ENCODE measurements at regions not wholly inside any gene's neighbourhood (a gene's known extent, or its start where the extent isn't known, plus 50 kb on each side); places are given as distances from the start of the nearest gene placed in this dataset.

- Histone ChIP-seq H3K9me3 (ENCODE audit: control insufficient read depth, low read length) (no peaks in the 10 kb centered on the region), H3K4me1 (ENCODE audit: control insufficient read depth, insufficient read depth, low read length) (peaks cover 17% of the 10 kb centered on the region), H3K36me3 (ENCODE audit: control insufficient read depth, insufficient read depth, low read length, severe bottlenecking) (no peaks in the 10 kb centered on the region), H3K27me3 (replicated peaks; ENCODE audit: control insufficient read depth, insufficient read depth, low read length) (no peaks in the 10 kb centered on the region), H3K9ac (ENCODE audit: low read length) (no peak overlapping the region), H3K4me3 (ENCODE audit: low read length) (no peak overlapping the region)
- no peak for DNase-seq (ENCODE audit: low read depth)
Measured at GRCh38 chr4:31089815-31090214, 369.6 kb downstream of the PCDH7 start.

GRCh38 chr4:31094474-31094873 is 374.3 kb downstream of the PCDH7 start:
- Histone ChIP-seq H3K36me3 (ENCODE audit: control insufficient read depth, insufficient read depth, low read length, severe bottlenecking) (no peaks in the 10 kb centered on the region), H3K4me3 (ENCODE audit: low read length) (no peak overlapping the region), H3K9me3 (ENCODE audit: control insufficient read depth, low read length) (no peaks in the 10 kb centered on the region), H3K9ac (ENCODE audit: low read length) (no peak overlapping the region), H3K27me3 (replicated peaks; ENCODE audit: control insufficient read depth, insufficient read depth, low read length) (no peaks in the 10 kb centered on the region), H3K4me1 (ENCODE audit: control insufficient read depth, insufficient read depth, low read length) (peaks cover 6% of the 10 kb centered on the region)
- no peak for DNase-seq (ENCODE audit: low read depth)

DNA sequence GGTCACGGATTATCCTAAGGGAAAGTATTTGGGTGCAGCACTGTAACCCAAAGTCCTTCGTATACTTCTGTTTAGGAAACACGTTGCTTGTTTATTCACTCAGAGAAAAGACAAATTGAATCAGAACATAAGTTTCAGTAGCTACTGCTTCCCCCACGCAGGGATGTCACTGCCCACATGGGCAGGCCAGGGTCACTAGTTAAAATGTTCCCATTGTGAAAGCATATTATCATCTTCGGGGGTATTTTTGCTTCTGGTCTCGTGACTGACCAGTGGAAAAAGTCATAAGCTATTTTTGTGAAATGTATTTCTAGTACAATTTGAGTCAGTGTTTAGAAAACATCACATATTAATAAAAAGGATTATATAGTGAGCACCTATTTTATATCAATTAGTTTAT is 377.8 kb downstream of the PCDH7 start:
- peaks cover 8% of the 10 kb centered on the region for H3K4me1 ChIP-seq (ENCODE audit: control insufficient read depth, insufficient read depth, low read length)
- no peak for DNase-seq (ENCODE audit: low read depth)
- H3K27me3 ChIP-seq (replicated peaks; ENCODE audit: control insufficient read depth, insufficient read depth, low read length), result no peaks in the 10 kb centered on the region
- H3K4me3 ChIP-seq (ENCODE audit: low read length), result no peak overlapping the region
- H3K36me3 ChIP-seq (ENCODE audit: control insufficient read depth, insufficient read depth, low read length, severe bottlenecking), result no peaks in the 10 kb centered on the region
- no peaks in the 10 kb centered on the region for H3K9me3 ChIP-seq (ENCODE audit: control insufficient read depth, low read length)
- H3K9ac ChIP-seq (ENCODE audit: low read length), result no peak overlapping the region

GRCh38 chr4:31100536-31100935 is 380.4 kb downstream of the PCDH7 start:
- H3K9me3 ChIP-seq (ENCODE audit: control insufficient read depth, low read length), result no peaks in the 10 kb centered on the region
- no peaks in the 10 kb centered on the region for H3K27me3 ChIP-seq (replicated peaks; ENCODE audit: control insufficient read depth, insufficient read depth, low read length)
- peak overlapping the region; percentile 13 for H3K9ac ChIP-seq (ENCODE audit: low read length)
- no peaks in the 10 kb centered on the region for H3K36me3 ChIP-seq (ENCODE audit: control insufficient read depth, insufficient read depth, low read length, severe bottlenecking)
- H3K4me1 ChIP-seq (ENCODE audit: control insufficient read depth, insufficient read depth, low read length), result peaks cover 8% of the 10 kb centered on the region
- no peak overlapping the region for H3K4me3 ChIP-seq (ENCODE audit: low read length)
- DNase-seq (ENCODE audit: low read depth), result peak; percentile 54

DNA sequence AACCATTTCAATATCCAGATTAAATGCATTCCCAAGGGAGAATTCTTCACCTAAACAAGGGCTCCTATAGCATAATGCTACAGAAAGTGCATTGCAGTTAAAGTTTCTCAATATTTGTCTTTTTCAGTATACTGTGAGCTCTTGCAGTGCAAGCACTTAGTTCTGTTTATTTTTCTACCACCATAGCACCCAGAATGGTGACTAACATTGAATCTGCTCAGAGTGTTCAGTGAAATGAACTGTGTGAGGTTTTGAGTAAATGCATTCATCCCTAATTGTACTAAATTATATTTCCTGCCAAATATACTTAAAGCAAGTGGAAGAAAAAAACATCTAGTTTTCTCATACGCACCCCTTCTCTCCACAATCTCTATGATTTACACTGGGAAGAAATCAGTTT is 383.9 kb downstream of the PCDH7 start:
- Histone ChIP-seq H3K9me3 (ENCODE audit: control insufficient read depth, low read length) (no peaks in the 10 kb centered on the region), H3K27me3 (replicated peaks; ENCODE audit: control insufficient read depth, insufficient read depth, low read length) (no peaks in the 10 kb centered on the region), H3K9ac (ENCODE audit: low read length) (no peak overlapping the region), H3K4me1 (ENCODE audit: control insufficient read depth, insufficient read depth, low read length) (peaks cover 8% of the 10 kb centered on the region), H3K36me3 (ENCODE audit: control insufficient read depth, insufficient read depth, low read length, severe bottlenecking) (no peaks in the 10 kb centered on the region), H3K4me3 (ENCODE audit: low read length) (no peak overlapping the region)
- DNase-seq (ENCODE audit: low read depth), result peak; percentile 28

- peaks cover 8% of the 10 kb centered on the region for H3K4me1 ChIP-seq (ENCODE audit: control insufficient read depth, insufficient read depth, low read length)
- H3K9ac ChIP-seq (ENCODE audit: low read length), result no peak overlapping the region
- H3K9me3 ChIP-seq (ENCODE audit: control insufficient read depth, low read length), result no peaks in the 10 kb centered on the region
- no peak overlapping the region for H3K4me3 ChIP-seq (ENCODE audit: low read length)
- no peaks in the 10 kb centered on the region for H3K36me3 ChIP-seq (ENCODE audit: control insufficient read depth, insufficient read depth, low read length, severe bottlenecking)
- DNase-seq (ENCODE audit: low read depth), result no peak
- H3K27me3 ChIP-seq (replicated peaks; ENCODE audit: control insufficient read depth, insufficient read depth, low read length), result no peaks in the 10 kb centered on the region
Measured at GRCh38 chr4:31104577-31104976, 384.4 kb downstream of the PCDH7 start.

GRCh38 chr4:31106419-31106818 is 386.2 kb downstream of the PCDH7 start:
- H3K36me3 ChIP-seq (ENCODE audit: control insufficient read depth, insufficient read depth, low read length, severe bottlenecking), result no peaks in the 10 kb centered on the region
- DNase-seq (ENCODE audit: low read depth), result no peak
- H3K9me3 ChIP-seq (ENCODE audit: control insufficient read depth, low read length), result no peaks in the 10 kb centered on the region
- no peak overlapping the region for H3K4me3 ChIP-seq (ENCODE audit: low read length)
- no peaks in the 10 kb centered on the region for H3K27me3 ChIP-seq (replicated peaks; ENCODE audit: control insufficient read depth, insufficient read depth, low read length)
- H3K9ac ChIP-seq (ENCODE audit: low read length), result no peak overlapping the region
- no peaks in the 10 kb centered on the region for H3K4me1 ChIP-seq (ENCODE audit: control insufficient read depth, insufficient read depth, low read length)

GRCh38 chr4:31107362-31107761 is 387.2 kb downstream of the PCDH7 start:
- H3K27me3 ChIP-seq (replicated peaks; ENCODE audit: control insufficient read depth, insufficient read depth, low read length), result no peaks in the 10 kb centered on the region
- H3K4me1 ChIP-seq (ENCODE audit: control insufficient read depth, insufficient read depth, low read length), result no peaks in the 10 kb centered on the region
- DNase-seq (ENCODE audit: low read depth), result no peak
- H3K9me3 ChIP-seq (ENCODE audit: control insufficient read depth, low read length), result no peaks in the 10 kb centered on the region
- H3K4me3 ChIP-seq (ENCODE audit: low read length), result no peak overlapping the region
- H3K36me3 ChIP-seq (ENCODE audit: control insufficient read depth, insufficient read depth, low read length, severe bottlenecking), result no peaks in the 10 kb centered on the region
- no peak overlapping the region for H3K9ac ChIP-seq (ENCODE audit: low read length)

- Histone ChIP-seq H3K4me3 (ENCODE audit: low read length) (no peak overlapping the region), H3K9ac (ENCODE audit: low read length) (no peak overlapping the region), H3K9me3 (ENCODE audit: control insufficient read depth, low read length) (no peaks in the 10 kb centered on the region), H3K27me3 (replicated peaks; ENCODE audit: control insufficient read depth, insufficient read depth, low read length) (no peaks in the 10 kb centered on the region), H3K4me1 (ENCODE audit: control insufficient read depth, insufficient read depth, low read length) (no peaks in the 10 kb centered on the region), H3K36me3 (ENCODE audit: control insufficient read depth, insufficient read depth, low read length, severe bottlenecking) (no peaks in the 10 kb centered on the region)
- DNase-seq (ENCODE audit: low read depth), result no peak
Measured at GRCh38 chr4:31108762-31109161, 388.6 kb downstream of the PCDH7 start.

DNA sequence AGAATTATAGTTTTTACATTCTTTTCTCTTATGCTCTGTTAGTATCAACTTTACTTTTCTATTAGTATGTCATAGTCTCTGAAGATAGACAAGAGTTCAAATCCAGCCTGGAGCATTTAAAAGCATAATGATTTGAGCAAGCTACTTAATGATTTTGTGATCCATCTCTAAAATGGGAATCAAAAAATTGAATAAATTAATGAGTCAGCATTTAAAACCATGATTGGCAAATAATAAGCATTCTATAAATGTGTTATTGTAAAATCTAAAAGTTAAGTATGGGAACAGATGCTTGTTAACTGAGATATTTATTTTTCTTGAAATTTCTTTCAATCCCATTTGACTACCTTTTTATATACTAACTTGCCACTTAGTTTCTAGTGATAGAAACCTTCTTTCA is 391.6 kb downstream of the PCDH7 start:
- Histone ChIP-seq H3K27me3 (replicated peaks; ENCODE audit: control insufficient read depth, insufficient read depth, low read length) (no peaks in the 10 kb centered on the region), H3K9me3 (ENCODE audit: control insufficient read depth, low read length) (no peaks in the 10 kb centered on the region), H3K36me3 (ENCODE audit: control insufficient read depth, insufficient read depth, low read length, severe bottlenecking) (no peaks in the 10 kb centered on the region), H3K4me1 (ENCODE audit: control insufficient read depth, insufficient read depth, low read length) (no peaks in the 10 kb centered on the region), H3K4me3 (ENCODE audit: low read length) (no peak overlapping the region), H3K9ac (ENCODE audit: low read length) (no peak overlapping the region)
- DNase-seq (ENCODE audit: low read depth), result no peak

DNA sequence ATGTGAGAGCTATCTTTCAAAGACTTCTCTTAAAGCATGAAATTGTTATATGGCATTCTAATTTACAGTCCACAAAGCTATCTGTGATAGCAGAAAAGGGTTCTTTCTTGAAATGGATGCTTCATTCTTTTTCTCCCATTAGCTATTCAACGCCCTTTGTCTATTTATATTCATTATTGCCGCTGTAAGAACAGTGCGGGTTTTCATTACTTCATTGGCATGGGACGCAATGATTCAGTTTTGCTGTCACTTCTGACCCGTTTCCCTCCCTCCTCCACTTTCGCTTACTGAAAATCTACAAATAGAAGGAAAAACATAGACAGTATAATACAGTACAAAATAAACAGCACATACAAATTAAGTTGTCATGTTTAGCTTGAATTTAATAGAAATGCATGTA is 394.6 kb downstream of the PCDH7 start:
- DNase-seq (ENCODE audit: low read depth), result no peak
- Histone ChIP-seq H3K9me3 (ENCODE audit: control insufficient read depth, low read length) (no peaks in the 10 kb centered on the region), H3K4me3 (ENCODE audit: low read length) (no peak overlapping the region)

GRCh38 chr4:31124008-31124585 is 403.9 kb downstream of the PCDH7 start:
- no peaks in the 10 kb centered on the region for H3K4me1 ChIP-seq (ENCODE audit: control insufficient read depth, insufficient read depth, low read length)
- no peak overlapping the region for H3K4me3 ChIP-seq (ENCODE audit: low read length)
- H3K36me3 ChIP-seq (ENCODE audit: control insufficient read depth, insufficient read depth, low read length, severe bottlenecking), result no peaks in the 10 kb centered on the region
- DNase-seq (ENCODE audit: low read depth), result no peak
- H3K9me3 ChIP-seq (ENCODE audit: control insufficient read depth, low read length), result no peaks in the 10 kb centered on the region
- no peaks in the 10 kb centered on the region for H3K27me3 ChIP-seq (replicated peaks; ENCODE audit: control insufficient read depth, insufficient read depth, low read length)
- no peak overlapping the region for H3K9ac ChIP-seq (ENCODE audit: low read length)

More for the DNA sequence above, 394.6 kb downstream of the PCDH7 start:
- Histone ChIP-seq H3K9ac (ENCODE audit: low read length) (no peak overlapping the region), H3K4me1 (ENCODE audit: control insufficient read depth, insufficient read depth, low read length) (no peaks in the 10 kb centered on the region), H3K36me3 (ENCODE audit: control insufficient read depth, insufficient read depth, low read length, severe bottlenecking) (no peaks in the 10 kb centered on the region), H3K27me3 (replicated peaks; ENCODE audit: control insufficient read depth, insufficient read depth, low read length) (no peaks in the 10 kb centered on the region)

Data from adipocyte (in vitro differentiated cells).